ENCODE measurements at regions not wholly inside any gene's neighbourhood (a gene's known extent, or its start where the extent isn't known, plus 50 kb on each side); places are given as distances from the start of the nearest gene placed in this dataset.
"Not testable (repeated sequence)": the region's sequence is repeated elsewhere in the genome, so short reads cannot be mapped to it uniquely, and the experiment has no call there.

DNA sequence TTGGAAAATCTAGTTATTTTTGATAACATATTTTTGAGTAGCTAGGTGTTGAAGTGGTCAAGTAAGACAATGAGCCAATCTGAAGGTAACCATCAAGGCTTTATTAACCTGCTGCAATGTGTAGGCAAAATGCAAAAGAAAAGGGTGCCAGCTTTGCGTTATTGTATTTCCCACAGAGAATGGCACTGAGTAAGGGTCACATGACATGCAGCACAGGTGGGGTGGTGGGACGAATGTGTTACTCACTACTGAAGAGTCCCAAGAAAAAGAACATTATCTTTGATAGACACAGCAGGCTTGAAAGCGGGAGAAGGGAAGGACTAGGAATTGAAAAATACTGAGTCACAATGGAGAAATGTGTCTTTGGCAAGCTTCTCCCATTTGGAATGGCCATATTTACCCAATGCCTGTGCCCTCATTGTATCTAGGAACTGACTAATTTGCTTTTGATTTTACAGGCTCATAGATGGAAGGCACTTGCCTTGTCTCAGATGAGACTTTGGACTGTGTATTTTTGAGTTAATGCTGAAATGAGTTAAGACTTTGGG lies 898.6 kb upstream of the POT1 start:
- FAIRE-seq (no peak), DNase-seq (ENCODE audit: insufficient read length) (no peak)
- no peak for TF ChIP-seq POLR2AphosphoS5 (IDR thresholded peaks at IDR 0.05; ENCODE audit: low read depth, low read length)
- no peak for TF ChIP-seq POLR2A (IDR thresholded peaks at IDR 0.05; ENCODE audit: low read depth, low read length)
- TF ChIP-seq TAF1 (IDR thresholded peaks at IDR 0.05; ENCODE audit: borderline replicate concordance, low read depth, low read length) = no peak

GRCh38 chr7:125823538-125823937 lies 893.9 kb upstream of the POT1 start:
- FAIRE-seq (no peak), DNase-seq (ENCODE audit: insufficient read length) (no peak)
- TF ChIP-seq POLR2A (IDR thresholded peaks at IDR 0.05; ENCODE audit: low read depth, low read length) (no peak), POLR2AphosphoS5 (IDR thresholded peaks at IDR 0.05; ENCODE audit: low read depth, low read length) (no peak), TAF1 (IDR thresholded peaks at IDR 0.05; ENCODE audit: borderline replicate concordance, low read depth, low read length) (no peak)

GRCh38 chr7:125820495-125820894 lies 890.9 kb upstream of the POT1 start:
- TF ChIP-seq POLR2AphosphoS5 (IDR thresholded peaks at IDR 0.05; ENCODE audit: low read depth, low read length) (no peak), POLR2A (IDR thresholded peaks at IDR 0.05; ENCODE audit: low read depth, low read length) (no peak), TAF1 (IDR thresholded peaks at IDR 0.05; ENCODE audit: borderline replicate concordance, low read depth, low read length) (no peak)
- no peak for FAIRE-seq
- DNase-seq (ENCODE audit: insufficient read length) = no peak

- DNase-seq (ENCODE audit: insufficient read length) (no peak), FAIRE-seq (no peak)
- TF ChIP-seq TAF1 (IDR thresholded peaks at IDR 0.05; ENCODE audit: borderline replicate concordance, low read depth, low read length) (no peak), POLR2AphosphoS5 (IDR thresholded peaks at IDR 0.05; ENCODE audit: low read depth, low read length) (no peak), POLR2A (IDR thresholded peaks at IDR 0.05; ENCODE audit: low read depth, low read length) (no peak)
Observed at GRCh38 chr7:125814100-125814499, 884.5 kb upstream of the POT1 start.

GRCh38 chr7:125806491-125806890 lies 876.9 kb upstream of the POT1 start:
- not testable (repeated sequence) for DNase-seq (ENCODE audit: insufficient read length); FAIRE-seq

- TF ChIP-seq POLR2A (IDR thresholded peaks at IDR 0.05; ENCODE audit: low read depth, low read length) = no peak
- no peak for TF ChIP-seq TAF1 (IDR thresholded peaks at IDR 0.05; ENCODE audit: borderline replicate concordance, low read depth, low read length)
- no peak for TF ChIP-seq POLR2AphosphoS5 (IDR thresholded peaks at IDR 0.05; ENCODE audit: low read depth, low read length)
- no peak for FAIRE-seq
Observed at GRCh38 chr7:125804273-125804672, 874.6 kb upstream of the POT1 start.

GRCh38 chr7:125780153-125780552 lies 850.5 kb upstream of the POT1 start:
- no peak for TF ChIP-seq POLR2AphosphoS5 (IDR thresholded peaks at IDR 0.05; ENCODE audit: low read depth, low read length)
- no peak for TF ChIP-seq POLR2A (IDR thresholded peaks at IDR 0.05; ENCODE audit: low read depth, low read length)
- no peak for TF ChIP-seq TAF1 (IDR thresholded peaks at IDR 0.05; ENCODE audit: borderline replicate concordance, low read depth, low read length)
- no peak for FAIRE-seq

More at GRCh38 chr7:125804273-125804672, 874.6 kb upstream of the POT1 start:
- DNase-seq (ENCODE audit: insufficient read length) = no peak

GRCh38 chr7:125775317-125775716 lies 845.7 kb upstream of the POT1 start:
- no peak for FAIRE-seq
- no peak for DNase-seq (ENCODE audit: insufficient read length)

More at GRCh38 chr7:125780153-125780552, 850.5 kb upstream of the POT1 start:
- no peak for DNase-seq (ENCODE audit: insufficient read length)

DNA sequence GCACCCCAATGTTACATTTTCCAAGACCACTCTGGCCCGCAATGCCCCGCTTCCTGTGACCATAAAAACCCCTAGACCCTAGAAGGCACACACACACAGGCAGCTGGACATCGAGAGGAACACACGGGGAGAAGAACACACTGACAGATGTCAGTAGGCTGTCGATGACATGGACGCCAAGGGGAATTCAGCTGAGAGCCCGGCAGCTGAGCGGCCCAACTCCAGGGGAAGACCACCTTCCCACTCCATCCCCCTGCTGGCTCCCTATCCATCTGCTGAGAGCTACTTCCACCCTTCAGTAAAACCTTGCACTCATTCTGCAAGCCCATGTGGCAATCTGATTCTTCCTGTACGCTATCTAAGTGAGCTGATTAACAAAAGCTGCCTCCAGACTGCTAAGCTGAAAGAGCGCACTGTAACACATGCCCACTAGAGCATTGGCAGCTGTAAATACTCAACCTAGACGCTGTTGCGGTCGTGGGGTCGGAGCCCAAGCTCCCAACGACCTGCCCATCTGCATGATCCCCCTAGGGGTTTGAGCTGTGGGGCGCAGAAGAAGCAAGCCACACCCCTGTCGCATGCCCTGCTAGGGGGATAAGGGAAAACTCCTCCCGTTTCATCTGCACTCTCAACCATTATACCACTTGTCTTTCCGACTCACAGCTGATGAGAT lies 843.6 kb upstream of the POT1 start:
- no peak for FAIRE-seq
- TF ChIP-seq TAF1 (IDR thresholded peaks at IDR 0.05; ENCODE audit: borderline replicate concordance, low read depth, low read length) (no peak), POLR2A (IDR thresholded peaks at IDR 0.05; ENCODE audit: low read depth, low read length) (no peak), POLR2AphosphoS5 (IDR thresholded peaks at IDR 0.05; ENCODE audit: low read depth, low read length) (no peak)
- DNase-seq (ENCODE audit: insufficient read length) = no peak

More at GRCh38 chr7:125775317-125775716, 845.7 kb upstream of the POT1 start:
- TF ChIP-seq TAF1 (IDR thresholded peaks at IDR 0.05; ENCODE audit: borderline replicate concordance, low read depth, low read length) = no peak
- no peak for TF ChIP-seq POLR2A (IDR thresholded peaks at IDR 0.05; ENCODE audit: low read depth, low read length)
- TF ChIP-seq POLR2AphosphoS5 (IDR thresholded peaks at IDR 0.05; ENCODE audit: low read depth, low read length) = no peak

GRCh38 chr7:125747966-125748365 lies 818.3 kb upstream of the POT1 start:
- no peak for FAIRE-seq

GRCh38 chr7:125746510-125746909 lies 816.9 kb upstream of the POT1 start:
- DNase-seq (ENCODE audit: insufficient read length) (no peak), FAIRE-seq (no peak)
- TF ChIP-seq TAF1 (IDR thresholded peaks at IDR 0.05; ENCODE audit: borderline replicate concordance, low read depth, low read length) = no peak
- TF ChIP-seq POLR2AphosphoS5 (IDR thresholded peaks at IDR 0.05; ENCODE audit: low read depth, low read length) = no peak
- TF ChIP-seq POLR2A (IDR thresholded peaks at IDR 0.05; ENCODE audit: low read depth, low read length) = no peak

More at GRCh38 chr7:125747966-125748365, 818.3 kb upstream of the POT1 start:
- TF ChIP-seq POLR2A (IDR thresholded peaks at IDR 0.05; ENCODE audit: low read depth, low read length) (no peak), POLR2AphosphoS5 (IDR thresholded peaks at IDR 0.05; ENCODE audit: low read depth, low read length) (no peak), TAF1 (IDR thresholded peaks at IDR 0.05; ENCODE audit: borderline replicate concordance, low read depth, low read length) (no peak)
- DNase-seq (ENCODE audit: insufficient read length) = no peak

DNA sequence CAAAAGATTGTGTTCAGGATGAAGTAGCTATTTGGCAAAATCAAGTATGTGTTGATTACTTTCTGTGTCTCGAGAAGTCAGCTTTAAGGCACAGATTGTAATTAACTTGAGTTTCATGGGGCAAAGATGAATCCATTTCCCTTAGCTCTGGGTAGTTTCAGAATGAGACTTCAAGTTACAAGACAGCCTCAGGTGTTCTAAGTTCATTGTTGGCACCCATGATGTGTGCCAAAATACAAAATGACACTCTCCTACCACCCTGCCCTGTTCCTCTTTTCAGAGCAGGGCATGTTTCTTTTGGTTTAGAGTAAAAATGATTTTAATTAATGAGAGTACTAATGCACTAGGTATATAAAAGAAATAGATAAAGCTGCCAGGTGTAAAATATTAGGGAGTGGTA lies 797.6 kb upstream of the POT1 start:
- no peak for DNase-seq (ENCODE audit: insufficient read length)
- no peak for TF ChIP-seq TAF1 (IDR thresholded peaks at IDR 0.05; ENCODE audit: borderline replicate concordance, low read depth, low read length)
- no peak for TF ChIP-seq POLR2AphosphoS5 (IDR thresholded peaks at IDR 0.05; ENCODE audit: low read depth, low read length)
- no peak for TF ChIP-seq POLR2A (IDR thresholded peaks at IDR 0.05; ENCODE audit: low read depth, low read length)
- no peak for FAIRE-seq
